KMS-11 (cell line): ENCODE measurements at regions not wholly inside any gene's neighbourhood (a gene's known extent, or its start where the extent isn't known, plus 50 kb on each side); places are given as distances from the start of the nearest gene placed in this dataset.

ENCODE experiments used
- H2AFZ ChIP-seq: fragments of 200-600 bp; sonication (generic); 2 replicates; pipeline ENCODE4 v1.6.1; 2016; ENCODE audit warnings: antibody characterized with exemption, mixed run types, low read depth
- H3K27ac ChIP-seq: fragments of 200-600 bp; sonication (generic); 2 replicates; pipeline ENCODE4 v1.6.1; 2016; ENCODE audit warnings: mild to moderate bottlenecking, mixed run types
- H3K27me3 ChIP-seq: fragments of 200-600 bp; sonication (generic); 2 replicates; pipeline ENCODE4 v1.6.1; 2017; ENCODE audit warnings: mild to moderate bottlenecking, low read depth, mixed run types, moderate library complexity; ENCODE audit not compliant: insufficient read depth
- H3K36me3 ChIP-seq: fragments of 200-600 bp; sonication (generic); 2 replicates; pipeline ENCODE4 v1.6.1; 2017; ENCODE audit warnings: mild to moderate bottlenecking, mixed run types; ENCODE audit not compliant: insufficient read depth
- H3K4me1 ChIP-seq: fragments of 200-600 bp; sonication (generic); 2 replicates; pipeline ENCODE4 v1.6.1; 2016; ENCODE audit warnings: mild to moderate bottlenecking, low read depth, mixed run types; ENCODE audit not compliant: poor library complexity, severe bottlenecking
- H3K4me2 ChIP-seq: fragments of 200-600 bp; sonication (generic); 2 replicates; pipeline ENCODE4 v1.7.0; 2016; ENCODE audit warnings: mild to moderate bottlenecking, mixed run types
- H3K4me3 ChIP-seq: fragments of 200-600 bp; sonication (generic); IDR thresholded peaks from 2 replicates; pipeline ENCODE4 v1.6.1; 2017; ENCODE audit warnings: low read depth, low read length, mixed read lengths; ENCODE audit not compliant: insufficient read depth
- H3K79me2 ChIP-seq: fragments of 200-600 bp; sonication (generic); 2 replicates; pipeline ENCODE4 v1.6.1; 2016; ENCODE audit warnings: low read depth, mixed run types; ENCODE audit not compliant: insufficient read depth
- H3K9ac ChIP-seq: fragments of 200-600 bp; sonication (generic); 2 replicates; pipeline ENCODE4 v1.6.1; 2016; ENCODE audit warnings: mild to moderate bottlenecking, mixed run types
- H4K20me1 ChIP-seq: fragments of 200-600 bp; sonication (generic); 2 replicates; pipeline ENCODE4 v1.6.1; 2016; ENCODE audit warnings: mild to moderate bottlenecking, mixed run types; ENCODE audit not compliant: insufficient read depth
- CTCF ChIP-seq: fragments of 200-600 bp; sonication (generic); conservative IDR thresholded peaks from 2 replicates; pipeline ENCODE4 v1.6.1; 2017; ENCODE audit warnings: low read depth, mild to moderate bottlenecking, antibody characterized with exemption, low read length, moderate library complexity, mixed read lengths

GRCh38 chr5:25488119-25488518 is 843.3 kb upstream of the CDH10 start:
- TF ChIP-seq CTCF: no peak
- no peaks in the 10 kb centered on the region for H4K20me1 ChIP-seq
- no peaks in the 10 kb centered on the region for H3K27me3 ChIP-seq
- no peaks in the 10 kb centered on the region for H3K79me2 ChIP-seq
- no peak overlapping the region for H3K27ac ChIP-seq
- H3K9ac ChIP-seq: no peak overlapping the region
- no peak overlapping the region for H3K4me2 ChIP-seq
- no peak overlapping the region for H3K4me3 ChIP-seq
- no peaks in the 10 kb centered on the region for H3K4me1 ChIP-seq
- no peak overlapping the region for H2AFZ ChIP-seq
- H3K36me3 ChIP-seq: no peaks in the 10 kb centered on the region

GRCh38 chr5:25484391-25484790 is 839.6 kb upstream of the CDH10 start:
- H3K4me2 ChIP-seq: no peak overlapping the region
- no peak overlapping the region for H3K9ac ChIP-seq
- TF ChIP-seq CTCF: no peak
- H3K27me3 ChIP-seq: no peaks in the 10 kb centered on the region
- H3K4me1 ChIP-seq: no peaks in the 10 kb centered on the region
- no peak overlapping the region for H2AFZ ChIP-seq
- no peak overlapping the region for H3K4me3 ChIP-seq
- no peaks in the 10 kb centered on the region for H3K36me3 ChIP-seq
- H3K79me2 ChIP-seq: no peaks in the 10 kb centered on the region
- H4K20me1 ChIP-seq: no peaks in the 10 kb centered on the region
- no peak overlapping the region for H3K27ac ChIP-seq

- H3K27me3 ChIP-seq: no peaks in the 10 kb centered on the region
- no peak overlapping the region for H3K9ac ChIP-seq
- H3K4me2 ChIP-seq: no peak overlapping the region
- no peaks in the 10 kb centered on the region for H3K36me3 ChIP-seq
- no peak overlapping the region for H3K4me3 ChIP-seq
- no peak for TF ChIP-seq CTCF
- H4K20me1 ChIP-seq: no peaks in the 10 kb centered on the region
- H3K27ac ChIP-seq: no peak overlapping the region
- no peaks in the 10 kb centered on the region for H3K79me2 ChIP-seq
- H2AFZ ChIP-seq: no peak overlapping the region
- H3K4me1 ChIP-seq: no peaks in the 10 kb centered on the region
Observed at GRCh38 chr5:25481463-25481862, 836.7 kb upstream of the CDH10 start.

- Histone ChIP-seq H2AFZ (no peak overlapping the region), H3K4me2 (no peak overlapping the region), H3K9ac (no peak overlapping the region), H3K36me3 (no peaks in the 10 kb centered on the region), H3K79me2 (no peaks in the 10 kb centered on the region), H3K4me3 (no peak overlapping the region), H4K20me1 (no peaks in the 10 kb centered on the region), H3K27me3 (no peaks in the 10 kb centered on the region), H3K27ac (no peak overlapping the region), H3K4me1 (no peaks in the 10 kb centered on the region)
- TF ChIP-seq CTCF: no peak
Observed at GRCh38 chr5:25459082-25459481, 814.3 kb upstream of the CDH10 start.

- Histone ChIP-seq H3K4me3 (no peak overlapping the region), H3K27me3 (no peaks in the 10 kb centered on the region), H3K27ac (no peak overlapping the region), H2AFZ (no peak overlapping the region), H3K4me2 (no peak overlapping the region), H3K36me3 (no peaks in the 10 kb centered on the region), H3K4me1 (no peaks in the 10 kb centered on the region), H3K9ac (no peak overlapping the region), H4K20me1 (no peaks in the 10 kb centered on the region), H3K79me2 (no peaks in the 10 kb centered on the region)
- TF ChIP-seq CTCF: no peak
Observed at GRCh38 chr5:25458628-25459027, 813.9 kb upstream of the CDH10 start.
